Loucy (cell line): ENCODE measurements at regions not wholly inside any gene's neighbourhood (a gene's known extent, or its start where the extent isn't known, plus 50 kb on each side); places are given as distances from the start of the nearest gene placed in this dataset.

Source experiments
- H2AFZ ChIP-seq: fragments of 200-600 bp; sonication (generic); 2 replicates; pipeline ENCODE4 v1.6.0; 2016; ENCODE audit warnings: antibody characterized with exemption, mild to moderate bottlenecking, low read length, moderate library complexity
- H3F3A ChIP-seq: fragments of 200-600 bp; 2 replicates; pipeline ENCODE4 v1.6.0; 2016; ENCODE audit warnings: antibody characterized with exemption, low read depth, mild to moderate bottlenecking
- H3K27me3 ChIP-seq: fragments of 200-600 bp; sonication (generic); 2 replicates; pipeline ENCODE4 v1.6.1; 2014; ENCODE audit warnings: low read length, mild to moderate bottlenecking; ENCODE audit not compliant: insufficient read depth, poor library complexity, severe bottlenecking
- H3K36me3 ChIP-seq: fragments of 200-600 bp; sonication (generic); 2 replicates; pipeline ENCODE4 v1.6.1; 2016; ENCODE audit warnings: low read length; ENCODE audit not compliant: insufficient read depth
- H3K4me1 ChIP-seq: fragments of 200-600 bp; sonication (generic); 2 replicates; pipeline ENCODE4 v1.5.1; 2014; ENCODE audit warnings: low read length, mild to moderate bottlenecking; ENCODE audit not compliant: insufficient read depth, poor library complexity, severe bottlenecking
- H3K4me2 ChIP-seq: fragments of 200-600 bp; sonication (generic); 2 replicates; pipeline ENCODE4 v1.6.0; 2014; ENCODE audit warnings: antibody characterized with exemption, low read length, low read depth, mild to moderate bottlenecking; ENCODE audit not compliant: poor library complexity, severe bottlenecking
- H3K4me3 ChIP-seq: fragments of 200-600 bp; sonication (generic); 2 replicates; pipeline ENCODE4 v1.5.1; 2014; ENCODE audit warnings: low read length, mild to moderate bottlenecking, mixed read lengths; ENCODE audit not compliant: poor library complexity, severe bottlenecking
- H3K79me2 ChIP-seq: fragments of 200-600 bp; sonication (generic); 2 replicates; pipeline ENCODE4 v1.6.1; 2014; ENCODE audit warnings: low read length; ENCODE audit not compliant: insufficient read depth
- H3K9ac ChIP-seq: fragments of 200-600 bp; sonication (generic); 2 replicates; pipeline ENCODE4 v1.6.0; 2014; ENCODE audit warnings: mild to moderate bottlenecking, low read depth, low read length, moderate library complexity; ENCODE audit not compliant: poor library complexity, severe bottlenecking
- H3K9me2 ChIP-seq: fragments of 200-600 bp; sonication (generic); replicated peaks from 2 replicates; pipeline ENCODE4 v1.6.1; 2016; ENCODE audit warnings: low read depth, low read length, mixed read lengths
- H3K9me3 ChIP-seq: fragments of 200-600 bp; sonication (generic); 2 replicates; pipeline ENCODE4 v1.6.1; 2014; ENCODE audit warnings: mild to moderate bottlenecking, antibody characterized with exemption, low read length, low read depth; ENCODE audit not compliant: insufficient read depth
- H4K20me1 ChIP-seq: fragments of 200-600 bp; sonication (generic); 2 replicates; pipeline ENCODE4 v1.6.0; 2014; ENCODE audit warnings: antibody characterized with exemption, low read length, mild to moderate bottlenecking; ENCODE audit not compliant: insufficient read depth, poor library complexity, severe bottlenecking
- CTCF ChIP-seq: fragments of 200-600 bp; sonication (generic); conservative IDR thresholded peaks from 2 replicates; pipeline ENCODE4 v1.5.1; 2014; ENCODE audit warnings: mild to moderate bottlenecking, antibody characterized with exemption, low read length
- EZH2phosphoT487 ChIP-seq: fragments of 200-600 bp; IDR thresholded peaks from 2 replicates; pipeline ENCODE4 v1.6.1; 2018; ENCODE audit warnings: antibody characterized with exemption, mild to moderate bottlenecking, moderate library complexity, borderline replicate concordance

- H3K9ac ChIP-seq = no peak overlapping the region
- no peak overlapping the region for H2AFZ ChIP-seq
- no peak overlapping the region for H3K4me3 ChIP-seq
- H3K27me3 ChIP-seq = no peaks in the 10 kb centered on the region
- H3K4me1 ChIP-seq = no peaks in the 10 kb centered on the region
- H3F3A ChIP-seq = no peaks in the 10 kb centered on the region
- TF ChIP-seq EZH2phosphoT487 (no peak), CTCF (no peak)
- H4K20me1 ChIP-seq = no peaks in the 10 kb centered on the region
- H3K79me2 ChIP-seq = no peaks in the 10 kb centered on the region
- no peaks in the 10 kb centered on the region for H3K9me2 ChIP-seq
- H3K4me2 ChIP-seq = no peak overlapping the region
- H3K9me3 ChIP-seq = no peaks in the 10 kb centered on the region
- no peaks in the 10 kb centered on the region for H3K36me3 ChIP-seq
These were observed 1660.4 kb upstream of the MIR17HG start for GRCh38 chr13:89687066-89687465.

GRCh38 chr13:89688918-89689317 lies 1658.6 kb upstream of the MIR17HG start:
- no peak overlapping the region for H3K9ac ChIP-seq
- no peaks in the 10 kb centered on the region for H3K36me3 ChIP-seq
- no peak overlapping the region for H3K4me3 ChIP-seq
- no peak overlapping the region for H2AFZ ChIP-seq
- H3K4me1 ChIP-seq = no peaks in the 10 kb centered on the region
- no peaks in the 10 kb centered on the region for H3K79me2 ChIP-seq
- H3K27me3 ChIP-seq = no peaks in the 10 kb centered on the region
- TF ChIP-seq EZH2phosphoT487 (no peak), CTCF (no peak)
- no peaks in the 10 kb centered on the region for H3F3A ChIP-seq
- no peak overlapping the region for H3K4me2 ChIP-seq
- H3K9me2 ChIP-seq = no peaks in the 10 kb centered on the region
- no peaks in the 10 kb centered on the region for H3K9me3 ChIP-seq
- H4K20me1 ChIP-seq = no peaks in the 10 kb centered on the region

DNA sequence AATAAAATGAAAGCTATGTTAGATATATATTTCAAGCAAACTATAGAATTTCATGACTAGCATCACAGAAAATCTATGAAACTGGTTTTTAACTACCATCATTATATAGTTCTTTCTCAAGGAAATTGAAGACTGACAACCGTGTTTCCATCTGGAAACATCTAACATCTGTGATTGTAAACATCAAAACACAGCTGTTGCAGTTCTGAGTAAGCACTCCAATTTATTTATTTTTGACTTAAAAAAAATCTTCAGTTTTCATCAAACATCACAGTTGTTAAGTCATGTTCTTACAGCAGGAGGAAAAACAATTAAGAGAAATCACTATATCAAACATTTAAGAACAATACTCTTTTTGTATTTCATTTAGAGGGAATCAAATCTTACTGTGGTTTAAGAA lies 1653.0 kb upstream of the MIR17HG start:
- Histone ChIP-seq H3K9ac (no peak overlapping the region), H3K4me1 (no peaks in the 10 kb centered on the region), H3K79me2 (no peaks in the 10 kb centered on the region), H3K9me3 (no peaks in the 10 kb centered on the region), H3K36me3 (no peaks in the 10 kb centered on the region), H3K4me3 (no peak overlapping the region), H3K4me2 (no peak overlapping the region), H4K20me1 (no peaks in the 10 kb centered on the region), H3F3A (no peaks in the 10 kb centered on the region), H3K9me2 (no peaks in the 10 kb centered on the region), H2AFZ (no peak overlapping the region), H3K27me3 (no peaks in the 10 kb centered on the region)
- TF ChIP-seq EZH2phosphoT487 = no peak
- no peak for TF ChIP-seq CTCF
